SK-N-SH treated with all-trans-retinoic acid at 6 μM for 48 hours (cell line): ENCODE measurements at regions not wholly inside any gene's neighbourhood (a gene's known extent, or its start where the extent isn't known, plus 50 kb on each side); places are given as distances from the start of the nearest gene placed in this dataset.

Experiments used
- ATAC-seq: fragments of 200-7000 bp; cut with Tn5 transposase; 3 replicates; pipeline ENCODE4 v1.9.1; 2020; ENCODE audit warnings: mild to moderate bottlenecking, moderate library complexity
- ARNTL ChIP-seq: fragments of 450-650 bp; formaldehyde crosslinking; IDR thresholded peaks from 2 replicates; pipeline ENCODE4 v1.5.0; 2020; ENCODE audit warnings: low read depth, mild to moderate bottlenecking, moderate library complexity, borderline replicate concordance
- BACH2 ChIP-seq: fragments of 250-450 bp; sonication (Bioruptor Pico); IDR thresholded peaks from 2 replicates; pipeline ENCODE4 v1.9.0; 2021; ENCODE audit warnings: mild to moderate bottlenecking, borderline replicate concordance
- CREB5 ChIP-seq: fragments of 250-450 bp; sonication (Bioruptor Pico); IDR thresholded peaks from 2 replicates; pipeline ENCODE4 v1.5.1; 2020; ENCODE audit warnings: low read depth, mild to moderate bottlenecking, moderate library complexity
- ESRRG ChIP-seq: fragments of 250-450 bp; sonication (Bioruptor Pico); IDR thresholded peaks from 2 replicates; pipeline ENCODE4 v1.6.1; 2021; ENCODE audit warnings: mild to moderate bottlenecking
- GLIS3 ChIP-seq: fragments of 250-450 bp; sonication (Bioruptor Pico); IDR thresholded peaks from 2 replicates; pipeline ENCODE4 v1.5.0; 2020; ENCODE audit warnings: mild to moderate bottlenecking, moderate library complexity
- ISL1 ChIP-seq: fragments of 250-450 bp; sonication (Bioruptor Pico); IDR thresholded peaks from 2 replicates; pipeline ENCODE4 v2.1.2; 2022; ENCODE audit warnings: mild to moderate bottlenecking, moderate library complexity
- OSR1 ChIP-seq: fragments of 250-450 bp; sonication (Bioruptor Pico); IDR thresholded peaks from 2 replicates; pipeline ENCODE4 v1.8.0; 2022; ENCODE audit warnings: moderate library complexity, mild to moderate bottlenecking, inconsistent platforms
- PPARA ChIP-seq: fragments of 250-450 bp; sonication (Bioruptor Pico); IDR thresholded peaks from 2 replicates; pipeline ENCODE4 v1.5.0; 2020; ENCODE audit warnings: mild to moderate bottlenecking, borderline replicate concordance
- RARB ChIP-seq: fragments of 250-450 bp; sonication (Bioruptor Pico); IDR thresholded peaks from 2 replicates; pipeline ENCODE4 v1.8.0; 2021; ENCODE audit warnings: mild to moderate bottlenecking, moderate library complexity
- SNAI2 ChIP-seq: fragments of 250-450 bp; sonication (Bioruptor Pico); IDR thresholded peaks from 2 replicates; pipeline ENCODE4 v1.5.0; 2020; ENCODE audit warnings: mild to moderate bottlenecking, moderate library complexity
- TCF4 ChIP-seq: fragments of 250-450 bp; sonication (Bioruptor Pico); IDR thresholded peaks from 2 replicates; pipeline ENCODE4 v1.8.0; 2021; ENCODE audit warnings: mild to moderate bottlenecking, moderate library complexity, borderline replicate concordance
- TOX ChIP-seq: fragments of 250-450 bp; sonication (Bioruptor Pico); IDR thresholded peaks from 2 replicates; pipeline ENCODE4 v1.8.0; 2021; ENCODE audit warnings: mild to moderate bottlenecking, moderate library complexity, borderline replicate concordance
- ZC3H10 ChIP-seq: fragments of 250-450 bp; sonication (Bioruptor Pico); IDR thresholded peaks from 2 replicates; pipeline ENCODE4 v1.5.1; 2021; ENCODE audit warnings: mild to moderate bottlenecking, moderate library complexity
- ZFP30 ChIP-seq: fragments of 450-650 bp; formaldehyde crosslinking; IDR thresholded peaks from 2 replicates; pipeline ENCODE4 v1.5.0; 2022; ENCODE audit warnings: mild to moderate bottlenecking, moderate library complexity
- ZNF565 ChIP-seq: fragments of 450-650 bp; formaldehyde crosslinking; conservative IDR thresholded peaks from 2 replicates; pipeline ENCODE4 v1.5.0; 2020; ENCODE audit warnings: low read depth, mild to moderate bottlenecking, moderate library complexity
- ZNF70 ChIP-seq: fragments of 450-650 bp; formaldehyde crosslinking; IDR thresholded peaks from 2 replicates; pipeline ENCODE4 v1.5.0; 2020; ENCODE audit warnings: mild to moderate bottlenecking, moderate library complexity
- ZNF8 ChIP-seq: fragments of 450-650 bp; formaldehyde crosslinking; IDR thresholded peaks from 2 replicates; pipeline ENCODE4 v1.5.0; 2020; ENCODE audit warnings: mild to moderate bottlenecking, moderate library complexity
- TF ChIP-seq, protein P1 (sequence below): fragments of 250-450 bp; sonication (Bioruptor Pico); IDR thresholded peaks from 2 replicates; pipeline ENCODE4 v1.5.1; 2021; ENCODE audit warnings: mild to moderate bottlenecking, moderate library complexity
- TF ChIP-seq, protein P2 (sequence below): fragments of 250-450 bp; sonication (Bioruptor Pico); IDR thresholded peaks from 2 replicates; pipeline ENCODE4 v1.5.0; 2020; ENCODE audit warnings: mild to moderate bottlenecking, moderate library complexity
- TF ChIP-seq, protein P3 (sequence below): fragments of 250-450 bp; sonication (Bioruptor Pico); IDR thresholded peaks from 2 replicates; pipeline ENCODE4 v1.8.0; 2021; ENCODE audit warnings: low read depth, mild to moderate bottlenecking, moderate library complexity, borderline replicate concordance

DNA sequence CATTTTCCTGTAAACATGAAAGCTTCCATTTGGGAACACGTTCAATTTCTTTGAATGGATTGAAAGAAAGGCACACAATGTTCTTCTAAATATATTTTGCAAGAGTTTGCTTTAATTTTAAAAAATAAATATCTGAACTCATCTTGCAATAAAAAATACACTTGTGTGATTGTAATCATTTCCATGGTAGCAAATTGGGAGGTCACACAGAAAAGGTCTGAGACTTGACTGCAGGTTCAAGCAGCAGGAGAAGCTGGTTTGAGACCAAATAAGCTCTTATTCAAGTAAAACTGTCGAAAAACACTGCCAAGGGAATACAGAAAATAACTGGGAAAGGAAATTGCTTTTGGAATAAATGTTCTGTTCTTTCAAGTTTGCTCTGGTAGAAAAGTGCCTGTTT is 498.9 kb downstream of the ADGRL2 start:
- no peak for ATAC-seq
- TF ChIP-seq SNAI2 (CRISPR knock-in tag) (no peak), ZNF70 (CRISPR knock-in tag) (no peak), ISL1 (CRISPR knock-in tag) (no peak), ZFP30 (CRISPR knock-in tag) (no peak), BACH2 (CRISPR knock-in tag) (no peak)

DNA sequence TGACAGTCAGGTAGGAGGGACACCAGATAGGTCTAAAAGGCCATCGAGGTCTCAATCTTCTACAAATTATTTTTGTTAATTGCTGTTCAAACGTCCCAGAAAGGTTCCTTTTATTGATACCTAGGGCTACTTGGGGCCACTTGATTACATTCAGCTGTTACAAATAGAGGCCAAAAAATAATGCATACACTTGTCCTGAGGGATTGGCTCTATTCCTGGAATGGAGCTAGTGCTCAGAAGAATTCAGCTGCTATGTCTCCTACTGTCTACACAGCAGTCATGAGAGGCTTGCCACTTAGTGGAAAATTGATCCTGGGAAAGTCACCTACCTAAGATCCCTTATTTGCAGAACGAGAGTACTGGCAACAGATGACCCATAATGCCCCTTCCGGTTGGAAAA is 498.3 kb downstream of the ADGRL2 start:
- ATAC-seq, result no peak
- TF ChIP-seq ZC3H10 (no peak), CREB5 (CRISPR knock-in tag) (no peak), PPARA (CRISPR knock-in tag) (no peak), ZNF565 (CRISPR knock-in tag) (no peak), ARNTL (CRISPR knock-in tag) (no peak), ISL1 (CRISPR knock-in tag) (no peak), OSR1 (CRISPR knock-in tag) (no peak), ESRRG (CRISPR knock-in tag) (no peak)
- TF ChIP-seq, protein P1, sequence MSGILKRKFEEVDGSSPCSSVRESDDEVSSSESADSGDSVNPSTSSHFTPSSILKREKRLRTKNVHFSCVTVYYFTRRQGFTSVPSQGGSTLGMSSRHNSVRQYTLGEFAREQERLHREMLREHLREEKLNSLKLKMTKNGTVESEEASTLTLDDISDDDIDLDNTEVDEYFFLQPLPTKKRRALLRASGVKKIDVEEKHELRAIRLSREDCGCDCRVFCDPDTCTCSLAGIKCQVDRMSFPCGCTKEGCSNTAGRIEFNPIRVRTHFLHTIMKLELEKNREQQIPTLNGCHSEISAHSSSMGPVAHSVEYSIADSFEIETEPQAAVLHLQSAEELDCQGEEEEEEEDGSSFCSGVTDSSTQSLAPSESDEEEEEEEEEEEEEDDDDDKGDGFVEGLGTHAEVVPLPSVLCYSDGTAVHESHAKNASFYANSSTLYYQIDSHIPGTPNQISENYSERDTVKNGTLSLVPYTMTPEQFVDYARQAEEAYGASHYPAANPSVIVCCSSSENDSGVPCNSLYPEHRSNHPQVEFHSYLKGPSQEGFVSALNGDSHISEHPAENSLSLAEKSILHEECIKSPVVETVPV (CRISPR knock-in tag), result no peak
- TF ChIP-seq, protein P2, sequence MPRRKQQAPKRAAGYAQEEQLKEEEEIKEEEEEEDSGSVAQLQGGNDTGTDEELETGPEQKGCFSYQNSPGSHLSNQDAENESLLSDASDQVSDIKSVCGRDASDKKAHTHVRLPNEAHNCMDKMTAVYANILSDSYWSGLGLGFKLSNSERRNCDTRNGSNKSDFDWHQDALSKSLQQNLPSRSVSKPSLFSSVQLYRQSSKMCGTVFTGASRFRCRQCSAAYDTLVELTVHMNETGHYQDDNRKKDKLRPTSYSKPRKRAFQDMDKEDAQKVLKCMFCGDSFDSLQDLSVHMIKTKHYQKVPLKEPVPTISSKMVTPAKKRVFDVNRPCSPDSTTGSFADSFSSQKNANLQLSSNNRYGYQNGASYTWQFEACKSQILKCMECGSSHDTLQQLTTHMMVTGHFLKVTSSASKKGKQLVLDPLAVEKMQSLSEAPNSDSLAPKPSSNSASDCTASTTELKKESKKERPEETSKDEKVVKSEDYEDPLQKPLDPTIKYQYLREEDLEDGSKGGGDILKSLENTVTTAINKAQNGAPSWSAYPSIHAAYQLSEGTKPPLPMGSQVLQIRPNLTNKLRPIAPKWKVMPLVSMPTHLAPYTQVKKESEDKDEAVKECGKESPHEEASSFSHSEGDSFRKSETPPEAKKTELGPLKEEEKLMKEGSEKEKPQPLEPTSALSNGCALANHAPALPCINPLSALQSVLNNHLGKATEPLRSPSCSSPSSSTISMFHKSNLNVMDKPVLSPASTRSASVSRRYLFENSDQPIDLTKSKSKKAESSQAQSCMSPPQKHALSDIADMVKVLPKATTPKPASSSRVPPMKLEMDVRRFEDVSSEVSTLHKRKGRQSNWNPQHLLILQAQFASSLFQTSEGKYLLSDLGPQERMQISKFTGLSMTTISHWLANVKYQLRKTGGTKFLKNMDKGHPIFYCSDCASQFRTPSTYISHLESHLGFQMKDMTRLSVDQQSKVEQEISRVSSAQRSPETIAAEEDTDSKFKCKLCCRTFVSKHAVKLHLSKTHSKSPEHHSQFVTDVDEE, result no peak
- TF ChIP-seq, all 23 proteins: peak for 0

GRCh38 chr1:82297139-82297896 is 496.6 kb downstream of the ADGRL2 start:
- no peak for ATAC-seq
- TF ChIP-seq TOX (no peak), ARNTL (CRISPR knock-in tag) (no peak), ZFP30 (CRISPR knock-in tag) (no peak), ESRRG (CRISPR knock-in tag) (no peak), TCF4 (CRISPR knock-in tag) (no peak)
- TF ChIP-seq, protein P1 (CRISPR knock-in tag), result no peak
- TF ChIP-seq, all 23 proteins: peak for 0

- ATAC-seq, result no peak
- TF ChIP-seq TCF4 (CRISPR knock-in tag) (no peak), ISL1 (CRISPR knock-in tag) (no peak), SNAI2 (CRISPR knock-in tag) (no peak), ARNTL (CRISPR knock-in tag) (no peak), ZNF565 (CRISPR knock-in tag) (no peak), OSR1 (CRISPR knock-in tag) (no peak), ESRRG (CRISPR knock-in tag) (no peak), ZNF70 (CRISPR knock-in tag) (no peak), GLIS3 (CRISPR knock-in tag) (no peak), PPARA (CRISPR knock-in tag) (no peak), ZC3H10 (no peak), ZNF8 (CRISPR knock-in tag) (no peak), RARB (CRISPR knock-in tag) (no peak), BACH2 (CRISPR knock-in tag) (no peak)
- TF ChIP-seq, protein P2, result no peak
- TF ChIP-seq, protein P1 (CRISPR knock-in tag), result no peak
- TF ChIP-seq, protein P3, sequence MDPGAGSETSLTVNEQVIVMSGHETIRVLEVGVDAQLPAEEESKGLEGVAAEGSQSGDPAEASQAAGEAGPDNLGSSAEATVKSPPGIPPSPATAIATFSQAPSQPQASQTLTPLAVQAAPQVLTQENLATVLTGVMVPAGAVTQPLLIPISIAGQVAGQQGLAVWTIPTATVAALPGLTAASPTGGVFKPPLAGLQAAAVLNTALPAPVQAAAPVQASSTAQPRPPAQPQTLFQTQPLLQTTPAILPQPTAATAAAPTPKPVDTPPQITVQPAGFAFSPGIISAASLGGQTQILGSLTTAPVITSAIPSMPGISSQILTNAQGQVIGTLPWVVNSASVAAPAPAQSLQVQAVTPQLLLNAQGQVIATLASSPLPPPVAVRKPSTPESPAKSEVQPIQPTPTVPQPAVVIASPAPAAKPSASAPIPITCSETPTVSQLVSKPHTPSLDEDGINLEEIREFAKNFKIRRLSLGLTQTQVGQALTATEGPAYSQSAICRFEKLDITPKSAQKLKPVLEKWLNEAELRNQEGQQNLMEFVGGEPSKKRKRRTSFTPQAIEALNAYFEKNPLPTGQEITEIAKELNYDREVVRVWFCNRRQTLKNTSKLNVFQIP, result no peak
These were observed 486.8 kb downstream of the ADGRL2 start for GRCh38 chr1:82287556-82287955.
